ENCODE measurements at regions not wholly inside any gene's neighbourhood (a gene's known extent, or its start where the extent isn't known, plus 50 kb on each side); places are given as distances from the start of the nearest gene placed in this dataset.

DNA sequence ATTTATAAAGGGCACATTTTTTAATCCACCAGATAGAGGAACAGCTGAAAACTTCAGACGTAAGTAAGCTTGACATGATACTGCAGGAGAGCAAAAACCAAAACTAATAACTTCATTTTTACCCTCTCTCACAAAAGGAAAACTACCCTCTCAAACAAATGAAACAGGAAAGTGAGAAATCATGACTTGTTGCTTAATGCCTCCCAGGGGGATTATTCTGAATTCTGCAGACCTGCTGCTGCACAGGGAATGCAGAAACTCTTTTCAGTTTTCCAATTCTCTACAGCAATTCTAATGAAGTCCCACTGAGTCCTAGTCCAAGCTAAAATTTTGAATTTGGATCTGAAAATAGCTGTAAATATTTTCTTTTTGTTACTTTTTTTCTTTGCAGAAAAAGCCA lies 637.1 kb upstream of the CCDC54 start:
- Histone ChIP-seq H3K27ac (no peak overlapping the region), H3K27me3 (no peaks in the 10 kb centered on the region), H3K36me3 (no peaks in the 10 kb centered on the region), H3K4me1 (no peaks in the 10 kb centered on the region), H3K4me3 (no peak overlapping the region), H3K9me3 (no peaks in the 10 kb centered on the region)
- TF ChIP-seq CTCF (IDR thresholded peaks at IDR 0.05): no peak
- DNase-seq (ENCODE audit: low spot score in 2 of 2): no peak
- WGBS, 2 donors: 61% methylated on average over 1 of the region's 1 CpG

DNA sequence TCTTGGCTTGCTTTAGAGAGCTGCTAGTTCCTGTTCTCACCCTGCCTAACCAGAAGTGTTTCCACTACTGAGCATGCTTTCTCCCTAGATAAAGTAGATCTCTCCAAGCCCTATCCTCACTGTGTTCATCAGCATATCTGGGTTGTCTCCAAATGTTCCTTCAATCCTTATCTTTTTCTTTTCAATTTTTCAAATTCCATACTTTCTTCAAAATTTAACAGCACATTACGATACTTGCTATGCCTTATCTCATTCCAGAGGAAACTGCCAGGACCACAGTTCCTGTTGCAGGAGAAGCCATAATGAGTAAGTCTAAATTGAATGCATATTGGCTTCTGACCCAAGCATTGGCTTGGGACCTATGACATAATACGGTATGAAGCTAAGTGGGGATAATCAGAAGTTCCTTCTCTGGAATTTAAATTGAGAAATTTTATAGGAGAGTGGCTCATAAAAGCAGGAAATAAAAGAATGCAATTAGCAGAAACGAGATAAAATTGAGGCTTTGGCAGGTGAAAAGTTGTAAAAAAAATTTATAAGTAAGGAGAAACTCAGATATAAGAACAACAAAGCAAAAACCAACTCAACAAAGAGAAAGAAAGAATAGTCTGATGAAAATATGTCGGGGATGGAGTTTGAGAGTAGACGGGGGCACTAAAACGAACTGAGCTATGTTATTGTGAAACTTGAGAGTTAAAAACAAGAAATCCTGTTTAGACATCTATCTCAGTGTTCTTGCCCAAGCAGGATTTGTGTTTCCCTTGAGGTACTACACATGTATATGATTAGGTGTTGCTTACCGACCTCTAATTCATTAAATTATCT lies 631.7 kb upstream of the CCDC54 start:
- Histone ChIP-seq H3K4me1 (no peaks in the 10 kb centered on the region), H3K27ac (no peak overlapping the region), H3K4me3 (no peak overlapping the region), H3K27me3 (no peaks in the 10 kb centered on the region), H3K36me3 (no peaks in the 10 kb centered on the region), H3K9me3 (no peaks in the 10 kb centered on the region)
- TF ChIP-seq EP300 (IDR thresholded peaks at IDR 0.05) (no peak), POLR2A (IDR thresholded peaks at IDR 0.05) (no peak), CTCF (IDR thresholded peaks at IDR 0.05) (no peak)
- no peak for DNase-seq (ENCODE audit: low spot score in 2 of 2)
- 72 to 74% methylated on average over 7 of the region's 7 CpGs for WGBS, 2 donors

- no peak for DNase-seq (ENCODE audit: low spot score in 2 of 2)
- Histone ChIP-seq H3K27ac (no peak overlapping the region), H3K4me3 (no peak overlapping the region), H3K9me3 (no peaks in the 10 kb centered on the region), H3K36me3 (no peaks in the 10 kb centered on the region), H3K4me1 (no peaks in the 10 kb centered on the region), H3K27me3 (no peaks in the 10 kb centered on the region)
- TF ChIP-seq POLR2A (IDR thresholded peaks at IDR 0.05) (no peak), EP300 (IDR thresholded peaks at IDR 0.05) (no peak), CTCF (IDR thresholded peaks at IDR 0.05) (no peak)
These were observed 631.0 kb upstream of the CCDC54 start for GRCh38 chr3:106746286-106746685.

DNA sequence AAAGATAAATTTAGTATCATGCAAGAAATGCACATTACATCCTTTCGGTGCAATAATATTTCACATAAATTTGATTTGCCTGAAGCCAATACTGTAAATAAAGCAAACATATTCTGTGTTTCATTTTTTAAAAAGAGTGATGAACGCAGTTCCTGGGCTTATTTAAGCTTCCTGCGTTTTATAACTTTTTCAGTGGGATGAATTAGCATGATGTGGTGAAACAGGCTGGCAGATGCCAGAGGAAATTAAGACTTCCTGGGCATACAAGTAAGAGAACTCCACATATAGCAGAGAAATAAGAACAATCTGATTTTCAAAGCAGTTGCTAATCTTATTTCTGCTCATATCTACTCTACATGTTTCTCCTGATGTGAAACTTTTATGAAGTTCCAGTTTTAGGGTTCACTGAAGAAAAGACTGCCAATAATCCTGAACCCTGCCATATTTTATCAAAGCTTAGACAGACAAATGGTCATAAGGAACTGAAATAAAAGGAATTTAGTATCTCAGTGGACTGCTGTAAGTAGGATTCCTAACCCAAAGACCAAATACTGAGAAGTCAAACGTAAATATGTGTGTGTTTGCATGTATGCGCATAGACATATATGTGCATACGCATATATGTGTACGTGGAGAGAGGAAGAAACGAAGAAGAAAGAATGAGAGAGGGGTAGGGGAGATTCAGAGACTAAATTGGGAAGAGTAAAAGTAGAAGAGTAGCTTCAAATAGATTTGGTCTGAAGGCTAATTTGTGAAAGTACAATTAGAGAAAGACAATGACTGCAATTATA lies 628.6 kb upstream of the CCDC54 start:
- H3K4me1 ChIP-seq: no peaks in the 10 kb centered on the region
- TF ChIP-seq EP300 (IDR thresholded peaks at IDR 0.05) (no peak), POLR2A (IDR thresholded peaks at IDR 0.05) (no peak), CTCF (IDR thresholded peaks at IDR 0.05) (no peak)
- no peak for DNase-seq (ENCODE audit: low spot score in 2 of 2)
- H3K9me3 ChIP-seq: no peaks in the 10 kb centered on the region
- H3K4me3 ChIP-seq: no peak overlapping the region
- H3K27me3 ChIP-seq: no peaks in the 10 kb centered on the region
- 82 to 84% methylated on average over 8 of the region's 8 CpGs for WGBS, 2 donors
- H3K27ac ChIP-seq: no peak overlapping the region
- no peaks in the 10 kb centered on the region for H3K36me3 ChIP-seq

DNA sequence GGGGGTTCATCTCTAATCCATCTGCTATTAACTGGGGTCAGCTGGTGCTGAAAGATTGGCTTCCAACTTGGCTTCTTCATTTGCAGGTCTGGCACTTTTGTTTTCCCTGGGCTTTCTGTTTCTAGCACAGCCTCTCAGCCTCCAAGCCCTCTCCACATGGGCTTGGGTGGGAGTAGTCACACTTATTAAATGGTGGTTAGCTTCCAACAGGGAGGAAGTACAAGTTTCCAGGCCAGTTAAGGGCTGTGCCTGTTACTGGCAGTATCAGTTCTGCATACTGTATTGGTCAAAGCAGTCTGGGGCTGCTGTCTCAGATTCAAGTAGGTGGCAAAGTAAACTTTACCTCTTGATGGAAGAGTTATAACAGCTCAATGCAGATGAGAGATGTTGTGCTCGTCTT lies 627.1 kb upstream of the CCDC54 start:
- 94 to 97% methylated on average over 1 of the region's 1 CpG for WGBS, 2 donors
- Histone ChIP-seq H3K36me3 (no peaks in the 10 kb centered on the region), H3K27me3 (no peaks in the 10 kb centered on the region), H3K4me1 (no peaks in the 10 kb centered on the region), H3K27ac (no peak overlapping the region), H3K4me3 (no peak overlapping the region), H3K9me3 (peaks cover 0 to 10% (median 0%) of the 10 kb centered on the region in 4 donors)
- TF ChIP-seq POLR2A (IDR thresholded peaks at IDR 0.05) (no peak), CTCF (IDR thresholded peaks at IDR 0.05) (no peak), EP300 (IDR thresholded peaks at IDR 0.05) (no peak)
- DNase-seq (ENCODE audit: low spot score in 2 of 2): no peak
